Activated T-cell treated with anti-CD3 and anti-CD28 coated beads, Interleukin-2, amount 50 U/mL, for 72 hours (primary cell): ENCODE measurements at regions not wholly inside any gene's neighbourhood (a gene's known extent, or its start where the extent isn't known, plus 50 kb on each side); places are given as distances from the start of the nearest gene placed in this dataset.
A peak's percentile ranks its signal among the peaks of the same experiment; 100 is the strongest.
"Not testable (repeated sequence)": the region's sequence is repeated elsewhere in the genome, so short reads cannot be mapped to it uniquely, and the experiment has no call there.

Experiments used
- ATAC-seq, 2 donors: fragments of 150-1000 bp; cut with Tn5 transposase; replicated peaks in 1 of 2; 2 replicates each; pipeline ENCODE4 v1.10.0; 2021; ENCODE audit warnings: moderate library complexity in 2 of 2, mild to moderate bottlenecking in 1 of 2
- DNase-seq, 2 donors: peaks; one replicate each; pipeline ENCODE4 v3.0.0; 2021 to 2022; ENCODE audit warnings: mixed read lengths in 1 of 2
- H3K27ac Mint-ChIP-seq: one replicate; pipeline ENCODE4 v1.8.0; 2022; ENCODE audit warnings: mild to moderate bottlenecking, moderate library complexity, mixed read lengths
- H3K27me3 Mint-ChIP-seq: one replicate; pipeline ENCODE4 v1.8.0; 2022; ENCODE audit warnings: low read depth, mixed read lengths
- H3K36me3 Mint-ChIP-seq, 2 donors: one replicate each; pipeline ENCODE4 v1.8.0; 2022; ENCODE audit warnings: mixed read lengths in 2 of 2, mild to moderate bottlenecking in 1 of 2; ENCODE audit not compliant: insufficient read depth in 2 of 2
- H3K4me1 Mint-ChIP-seq: one replicate; pipeline ENCODE4 v1.8.0; 2022; ENCODE audit warnings: low read depth, mixed read lengths
- H3K4me3 Mint-ChIP-seq, 2 donors: one replicate each; pipeline ENCODE4 v1.8.0; 2022; ENCODE audit warnings: mild to moderate bottlenecking in 2 of 2, mixed read lengths in 2 of 2, moderate library complexity in 2 of 2
- H3K9me3 Mint-ChIP-seq, 2 donors: one replicate each; pipeline ENCODE4 v1.8.0; 2022; ENCODE audit warnings: mixed read lengths in 2 of 2

DNA sequence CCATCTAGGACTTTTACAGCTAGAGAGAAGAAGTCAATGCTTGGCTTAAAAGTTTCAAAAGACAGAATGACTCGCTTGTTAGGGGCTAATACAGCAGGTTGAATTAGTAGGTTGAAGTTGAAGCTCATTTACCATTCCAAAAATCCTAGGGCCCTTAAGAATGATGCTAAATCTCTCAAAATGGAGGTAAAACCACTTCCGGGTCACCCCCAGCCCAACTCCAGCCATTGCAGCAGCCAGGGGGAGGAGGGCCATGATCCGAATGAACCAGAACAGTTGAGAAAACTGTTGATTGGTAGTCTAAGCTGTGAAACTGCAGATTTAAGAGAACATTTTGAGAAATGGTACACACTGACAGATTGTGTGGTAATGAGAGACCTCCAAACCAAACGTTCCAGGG lies 245.4 kb downstream of the HNRNPD start:
- Mint-ChIP-seq H3K27ac (no peak overlapping the region), H3K36me3 (no peaks in the 10 kb centered on the region), H3K4me3 (no peak overlapping the region), H3K4me1 (no peaks in the 10 kb centered on the region), H3K27me3 (no peaks in the 10 kb centered on the region), H3K9me3 (peaks cover 0 to 2% of the 10 kb centered on the region in 2 donors)
- DNase-seq (no peak), ATAC-seq (no peak)

DNA sequence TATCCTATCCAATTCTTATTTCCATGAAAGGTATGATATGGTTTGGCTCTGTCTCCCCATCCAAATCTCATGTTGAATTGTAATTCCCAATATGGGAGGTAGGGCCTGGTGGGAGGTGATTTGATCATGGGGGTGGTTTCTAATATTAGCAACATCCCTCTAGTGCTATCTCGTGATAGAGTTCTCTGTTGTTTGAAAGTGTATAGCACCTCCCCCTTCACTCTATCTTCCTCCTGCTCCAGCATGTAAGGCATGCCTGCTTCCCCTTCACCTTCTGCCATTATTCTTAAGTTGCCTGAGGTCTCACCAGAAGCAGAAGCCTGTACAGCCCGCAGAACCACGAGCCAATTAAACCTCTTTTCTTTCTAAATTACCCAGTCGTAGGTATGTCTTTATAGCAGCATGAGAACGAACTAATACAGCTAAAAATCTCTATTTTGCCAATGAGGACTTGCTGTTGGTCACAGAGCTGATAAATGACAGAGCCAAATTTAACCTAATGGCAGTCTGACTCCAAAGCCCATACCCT lies 247.2 kb downstream of the HNRNPD start:
- no peak for DNase-seq
- Mint-ChIP-seq H3K4me3 (no peak overlapping the region), H3K36me3 (no peaks in the 10 kb centered on the region), H3K9me3 (peaks cover 0 to 2% of the 10 kb centered on the region in 2 donors), H3K4me1 (no peaks in the 10 kb centered on the region), H3K27ac (no peak overlapping the region), H3K27me3 (no peaks in the 10 kb centered on the region)
- ATAC-seq, result no peak

DNA sequence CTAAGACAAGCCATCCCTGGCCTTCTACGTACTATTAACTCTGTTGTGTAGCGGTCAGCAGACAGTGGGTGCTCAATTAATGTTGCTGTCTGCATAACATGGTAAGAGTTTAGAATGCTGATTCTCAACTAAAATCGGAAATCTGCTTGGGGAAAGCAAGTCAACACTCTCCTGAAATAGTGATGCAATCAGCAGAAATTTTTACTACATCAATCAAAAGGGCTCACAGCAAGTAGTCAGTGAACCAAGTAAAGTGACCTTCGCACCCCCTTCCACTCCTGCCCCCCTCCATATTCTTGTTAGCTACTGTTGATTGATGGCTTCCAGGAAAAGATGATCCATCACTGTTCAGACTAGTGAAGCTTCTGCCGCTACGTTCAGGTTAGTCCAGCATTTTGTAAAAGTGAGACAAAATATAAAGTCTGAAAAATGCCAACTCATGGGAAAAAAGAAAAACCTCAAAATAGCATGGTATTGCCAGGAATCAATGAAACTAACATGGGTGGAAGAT lies 247.9 kb downstream of the HNRNPD start:
- Mint-ChIP-seq H3K9me3 (peaks cover 0 to 2% of the 10 kb centered on the region in 2 donors), H3K27me3 (no peaks in the 10 kb centered on the region), H3K4me3 (no peak overlapping the region), H3K36me3 (no peaks in the 10 kb centered on the region), H3K27ac (no peak overlapping the region), H3K4me1 (no peaks in the 10 kb centered on the region)
- no peak for DNase-seq
- no peak for ATAC-seq

DNA sequence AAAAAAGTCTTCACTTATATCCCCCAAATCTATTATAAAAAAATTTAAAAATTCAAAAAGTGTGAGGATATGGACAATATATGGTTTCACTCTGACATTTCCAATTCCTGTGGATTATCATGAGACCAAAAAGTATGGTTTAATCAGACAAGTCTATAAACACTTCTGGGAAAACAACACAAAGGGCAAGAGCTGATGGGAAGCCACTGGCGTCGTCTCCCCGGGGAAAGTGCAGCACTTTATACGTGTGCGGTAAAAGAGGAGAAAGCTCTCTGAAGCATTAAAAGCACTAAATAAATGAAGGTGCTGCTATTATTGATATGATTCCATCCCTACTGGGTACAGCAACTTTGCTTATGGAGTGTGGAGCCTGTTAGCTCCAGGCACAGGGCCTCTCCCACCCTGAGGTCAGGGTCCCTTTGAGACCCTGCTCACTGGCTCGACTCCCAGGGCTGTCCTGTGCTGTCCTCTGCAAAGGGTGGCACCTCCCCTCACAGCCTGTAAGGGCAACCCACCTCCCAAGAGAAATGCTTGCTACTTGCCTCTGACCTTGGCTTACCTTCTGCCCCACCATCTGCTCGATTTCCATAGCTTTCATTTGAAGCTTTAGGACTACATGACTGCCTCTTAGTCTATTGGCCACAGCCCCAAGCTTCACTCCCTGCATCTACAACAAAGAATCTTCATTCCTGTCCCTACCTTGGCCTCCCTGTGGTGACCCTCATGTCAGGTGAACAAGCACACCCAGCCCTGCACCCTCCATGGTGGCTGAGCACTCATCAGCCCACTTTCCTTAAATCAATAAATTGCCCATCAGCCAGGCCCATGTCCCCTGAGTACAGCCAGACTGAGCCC lies 248.6 kb downstream of the HNRNPD start:
- H3K27me3 Mint-ChIP-seq, result no peaks in the 10 kb centered on the region
- no peak overlapping the region for H3K4me3 Mint-ChIP-seq
- peaks cover 0 to 2% of the 10 kb centered on the region in 2 donors for H3K9me3 Mint-ChIP-seq
- no peak for DNase-seq
- no peak overlapping the region for H3K27ac Mint-ChIP-seq
- no peaks in the 10 kb centered on the region for H3K4me1 Mint-ChIP-seq
- no peak for ATAC-seq
- H3K36me3 Mint-ChIP-seq, result no peaks in the 10 kb centered on the region

DNA sequence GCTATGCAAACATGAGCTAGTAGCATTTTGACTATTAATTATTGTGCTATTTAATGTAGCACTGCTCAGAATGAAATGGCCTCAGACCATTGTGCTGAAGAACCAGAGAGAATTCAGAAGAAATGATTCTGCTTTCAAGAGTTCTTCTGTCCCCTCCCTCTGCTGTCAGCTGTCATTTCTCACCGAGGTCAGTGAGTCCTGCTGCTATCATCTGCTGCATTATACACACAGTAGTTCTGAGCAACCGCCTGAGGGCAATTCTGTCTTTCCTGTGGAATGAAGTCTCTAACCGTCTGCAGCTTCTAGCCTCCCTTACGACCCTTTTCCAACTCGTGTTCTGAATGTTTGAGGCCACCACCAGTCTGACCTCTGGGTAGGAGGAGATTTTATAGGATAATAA lies 249.4 kb downstream of the HNRNPD start:
- H3K4me1 Mint-ChIP-seq, result no peaks in the 10 kb centered on the region

DNA sequence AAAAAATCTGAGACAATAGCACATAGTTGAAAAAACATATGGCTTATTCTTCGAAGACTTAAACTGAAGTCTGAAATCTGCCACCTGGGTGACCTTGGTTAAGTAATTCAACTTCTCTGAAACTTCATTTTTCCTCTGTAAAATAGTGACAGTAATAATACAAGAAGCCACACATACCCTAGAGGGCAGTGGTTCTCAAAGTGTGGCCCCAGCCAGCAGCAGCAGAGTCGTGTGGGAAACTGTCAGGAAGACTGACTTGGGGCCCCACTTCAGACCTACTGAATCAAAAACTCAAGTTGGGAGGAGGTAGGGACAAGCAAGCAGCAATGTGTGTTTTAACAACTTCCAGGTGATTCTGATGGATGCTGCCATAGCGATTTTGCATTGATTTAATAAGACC lies 249.9 kb downstream of the HNRNPD start:
- no peak overlapping the region for H3K27ac Mint-ChIP-seq
- H3K36me3 Mint-ChIP-seq, result no peaks in the 10 kb centered on the region
- ATAC-seq (no peak), DNase-seq (no peak)
- no peaks in the 10 kb centered on the region for H3K27me3 Mint-ChIP-seq
- H3K4me1 Mint-ChIP-seq, result no peaks in the 10 kb centered on the region
- no peak overlapping the region for H3K4me3 Mint-ChIP-seq
- H3K9me3 Mint-ChIP-seq, result peaks cover 0 to under 1% of the 10 kb centered on the region in 2 donors

More for the DNA sequence above, 249.4 kb downstream of the HNRNPD start:
- DNase-seq (no peak), ATAC-seq (no peak)
- Mint-ChIP-seq H3K27ac (no peak overlapping the region), H3K4me3 (no peak overlapping the region), H3K27me3 (no peaks in the 10 kb centered on the region), H3K36me3 (no peaks in the 10 kb centered on the region), H3K9me3 (peaks cover 0 to 2% of the 10 kb centered on the region in 2 donors)

DNA sequence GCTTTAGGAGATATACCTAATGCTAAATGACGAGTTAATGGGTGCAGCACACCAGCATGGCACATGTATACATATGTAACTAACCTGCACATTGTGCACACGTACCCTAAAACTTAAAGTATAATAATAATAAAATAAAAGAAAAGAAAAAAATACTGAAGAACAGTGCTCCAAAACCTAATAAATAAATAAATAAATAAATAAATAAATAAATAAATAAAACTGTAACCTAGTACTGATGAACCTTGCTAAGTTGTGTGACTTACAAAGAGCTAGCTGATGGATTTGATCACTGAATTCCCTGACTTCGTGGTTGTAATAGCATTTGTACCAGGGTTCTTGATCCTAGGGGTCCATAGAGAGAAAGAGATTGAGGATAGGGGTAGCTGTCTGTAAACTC lies 258.6 kb downstream of the HNRNPD start:
- H3K36me3 Mint-ChIP-seq, H3K27ac Mint-ChIP-seq, H3K27me3 Mint-ChIP-seq, DNase-seq, H3K9me3 Mint-ChIP-seq, ATAC-seq, H3K4me1 Mint-ChIP-seq, H3K4me3 Mint-ChIP-seq: not testable (repeated sequence)

DNA sequence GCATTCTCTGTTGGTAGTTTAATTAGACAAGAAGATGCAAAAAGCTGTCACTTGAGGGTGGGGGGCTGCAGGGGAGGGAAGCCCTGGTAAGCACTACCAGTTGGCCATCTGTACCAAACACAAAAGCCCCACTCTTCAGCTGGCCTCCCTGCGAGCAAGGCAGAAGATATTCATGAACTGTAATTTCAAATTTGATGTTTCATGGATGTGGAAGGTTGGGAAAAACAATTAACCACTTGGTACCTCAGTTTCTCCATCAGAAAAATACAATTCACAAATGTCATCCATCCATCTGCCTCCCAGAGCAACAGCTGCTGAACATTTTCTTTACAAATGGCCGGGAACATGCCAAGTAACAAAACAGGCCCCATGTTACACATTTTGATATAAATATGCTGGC lies 265.3 kb downstream of the HNRNPD start:
- Mint-ChIP-seq H3K4me3 (no peak overlapping the region), H3K4me1 (no peaks in the 10 kb centered on the region), H3K27ac (no peak overlapping the region), H3K9me3 (no peaks in the 10 kb centered on the region), H3K27me3 (no peaks in the 10 kb centered on the region), H3K36me3 (no peaks in the 10 kb centered on the region)
- ATAC-seq (no peak), DNase-seq (no peak)

DNA sequence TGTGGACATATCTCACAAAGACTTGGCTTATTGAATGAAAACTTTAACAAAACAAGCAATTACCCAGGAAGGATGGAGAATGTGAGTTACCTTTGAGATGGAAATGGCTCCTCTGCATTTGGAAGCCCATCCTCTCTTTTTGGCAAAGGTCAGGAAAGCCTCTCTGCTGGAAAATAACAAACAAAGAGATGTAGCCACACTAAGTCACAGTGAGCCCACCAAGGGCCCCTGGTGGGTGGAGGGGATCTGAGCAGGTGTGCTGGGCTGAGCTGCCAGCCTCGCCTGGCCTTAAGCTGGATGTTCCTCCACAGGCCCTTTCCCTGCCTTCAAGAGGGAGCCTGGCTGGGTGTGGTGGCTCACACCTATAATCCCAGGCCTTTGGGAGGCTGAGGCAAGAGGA lies 269.2 kb downstream of the HNRNPD start:
- Mint-ChIP-seq H3K4me3 (no peak overlapping the region), H3K27ac (no peak overlapping the region), H3K9me3 (no peaks in the 10 kb centered on the region), H3K36me3 (no peaks in the 10 kb centered on the region), H3K4me1 (no peaks in the 10 kb centered on the region), H3K27me3 (no peaks in the 10 kb centered on the region)
- DNase-seq, result no peak
- ATAC-seq, result no peak

DNA sequence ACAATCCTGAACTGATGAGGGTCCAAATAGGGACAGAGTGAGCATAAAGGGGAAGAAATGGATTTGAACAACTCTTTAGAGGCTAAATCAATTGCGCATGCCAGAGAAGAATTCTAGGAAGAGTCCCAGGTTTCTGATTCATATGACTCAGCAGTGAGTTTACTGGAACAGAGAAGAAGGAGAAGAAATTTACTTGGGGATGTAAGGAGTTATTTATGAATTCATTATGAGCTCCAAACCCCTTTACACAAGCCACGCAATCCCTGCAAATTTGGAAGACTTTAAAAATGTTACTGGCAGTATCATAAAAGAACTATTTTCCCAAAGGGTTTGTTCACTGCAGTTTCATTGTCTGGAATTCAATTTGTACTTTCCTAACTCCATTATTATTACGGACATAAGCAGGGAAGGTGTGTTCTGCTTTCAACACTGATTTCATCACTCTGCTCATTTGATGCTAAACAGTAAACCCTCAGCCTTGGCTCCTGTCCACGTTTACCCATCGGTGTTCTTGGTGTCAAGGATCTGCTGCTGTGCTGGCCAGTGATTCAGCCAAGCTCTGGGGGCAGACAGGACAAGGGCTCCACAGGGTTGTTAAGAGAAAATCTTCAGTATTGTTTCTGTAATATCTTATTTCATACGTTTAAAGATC lies 273.7 kb downstream of the HNRNPD start:
- no peak for DNase-seq
- no peak for ATAC-seq
- Mint-ChIP-seq H3K4me1 (no peaks in the 10 kb centered on the region), H3K27me3 (no peaks in the 10 kb centered on the region), H3K4me3 (no peak overlapping the region), H3K9me3 (no peaks in the 10 kb centered on the region), H3K36me3 (no peaks in the 10 kb centered on the region), H3K27ac (no peak overlapping the region)

DNA sequence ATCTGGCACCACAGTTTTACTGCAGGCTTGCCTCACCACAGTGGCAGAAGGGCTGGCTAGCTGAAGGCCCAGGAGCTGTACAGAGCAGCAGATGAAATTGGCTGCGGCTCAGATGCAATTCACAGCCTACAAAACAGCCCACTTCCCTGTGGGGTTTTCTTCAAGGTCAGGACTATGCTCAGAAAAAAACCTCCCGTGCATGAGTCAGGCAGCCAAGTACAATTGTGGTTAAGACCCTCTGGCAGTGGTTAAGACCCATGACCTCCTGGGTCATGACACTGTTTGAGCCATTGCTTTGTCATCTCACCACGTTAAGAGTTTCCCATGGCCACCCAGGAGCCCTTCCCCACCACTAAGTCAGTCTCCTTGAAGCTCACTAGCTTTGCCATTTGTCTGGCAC lies 276.3 kb downstream of the HNRNPD start:
- ATAC-seq (peak; percentile 44 to 53), DNase-seq (no peak)
- peaks cover 1% of the 10 kb centered on the region for H3K27me3 Mint-ChIP-seq

DNA sequence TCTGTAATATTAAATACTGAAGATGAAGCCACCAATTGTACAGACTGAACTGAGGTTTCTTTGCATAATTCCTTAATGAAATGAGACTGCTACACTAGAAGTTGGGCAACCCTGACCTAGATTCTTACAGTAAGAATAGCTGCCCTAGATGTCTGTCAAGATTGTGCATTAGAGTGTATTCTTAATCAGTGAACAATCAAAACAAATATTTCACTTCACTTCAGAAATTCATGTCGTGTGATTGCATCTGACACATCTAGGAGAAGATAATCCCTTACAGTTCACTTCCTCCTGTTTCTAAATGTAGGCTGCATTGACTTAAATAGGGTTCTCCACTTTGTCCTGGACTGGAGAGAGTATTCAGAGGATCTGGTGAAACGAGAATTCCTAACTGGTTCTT lies 283.1 kb downstream of the HNRNPD start:
- no peaks in the 10 kb centered on the region for H3K4me1 Mint-ChIP-seq
- DNase-seq (no peak), ATAC-seq (no peak)
- H3K27me3 Mint-ChIP-seq, result peaks cover 6% of the 10 kb centered on the region
- no peak overlapping the region for H3K4me3 Mint-ChIP-seq
- no peaks in the 10 kb centered on the region for H3K9me3 Mint-ChIP-seq
- H3K36me3 Mint-ChIP-seq, result no peaks in the 10 kb centered on the region
- no peak overlapping the region for H3K27ac Mint-ChIP-seq

More for the DNA sequence above, 276.3 kb downstream of the HNRNPD start:
- Mint-ChIP-seq H3K36me3 (no peaks in the 10 kb centered on the region), H3K4me3 (no peak overlapping the region), H3K27ac (no peak overlapping the region), H3K4me1 (no peaks in the 10 kb centered on the region), H3K9me3 (no peaks in the 10 kb centered on the region)

DNA sequence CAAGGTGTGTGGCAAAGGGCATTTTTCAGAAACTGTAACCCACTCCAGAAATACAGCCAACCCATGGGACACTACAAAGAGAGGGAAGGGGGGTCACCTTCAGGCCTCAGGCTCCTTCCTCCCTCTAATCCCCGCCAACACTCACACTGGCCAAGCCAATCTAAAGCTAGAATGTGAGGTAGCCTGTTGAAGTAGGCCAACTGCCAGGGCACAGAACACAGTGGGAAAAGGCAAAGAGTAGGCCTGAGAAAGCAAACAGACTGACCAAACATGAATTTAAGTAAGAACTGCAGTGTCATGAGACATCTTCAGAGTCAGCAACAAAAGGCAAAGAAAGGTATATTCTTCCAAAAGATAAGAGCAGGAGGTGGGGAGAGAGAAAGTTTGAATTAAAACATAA lies 289.0 kb downstream of the HNRNPD start:
- ATAC-seq, result no peak
- no peak for DNase-seq

More for the DNA sequence above, 289.0 kb downstream of the HNRNPD start:
- H3K4me1 Mint-ChIP-seq, result no peaks in the 10 kb centered on the region
- H3K27me3 Mint-ChIP-seq, result no peaks in the 10 kb centered on the region
- no peaks in the 10 kb centered on the region for H3K9me3 Mint-ChIP-seq
- no peaks in the 10 kb centered on the region for H3K36me3 Mint-ChIP-seq
- no peak overlapping the region for H3K4me3 Mint-ChIP-seq
- no peak overlapping the region for H3K27ac Mint-ChIP-seq
